DOHH2 (cell line): ENCODE measurements at regions not wholly inside any gene's neighbourhood (a gene's known extent, or its start where the extent isn't known, plus 50 kb on each side); places are given as distances from the start of the nearest gene placed in this dataset.

Experiments
- H3F3A ChIP-seq: fragments of 200-600 bp; sonication (generic), shearing (Covaris generic); 2 replicates; pipeline ENCODE4 v1.6.0; 2016; ENCODE audit warnings: antibody characterized with exemption, mild to moderate bottlenecking; ENCODE audit not compliant: control insufficient read depth, insufficient read depth
- H3K27ac ChIP-seq: fragments of 200-600 bp; sonication (generic); 2 replicates; pipeline ENCODE4 v1.5.1; 2014; ENCODE audit warnings: low read depth, mild to moderate bottlenecking, low read length, moderate library complexity
- H3K27me3 ChIP-seq: fragments of 200-600 bp; sonication (generic); 2 replicates; pipeline ENCODE4 v1.6.1; 2014; ENCODE audit warnings: mild to moderate bottlenecking, low read length, mixed read lengths; ENCODE audit not compliant: control insufficient read depth
- H3K36me3 ChIP-seq: fragments of 200-600 bp; sonication (generic); 2 replicates; pipeline ENCODE4 v1.6.1; 2014; ENCODE audit warnings: mild to moderate bottlenecking, low read length, moderate library complexity, mixed read lengths; ENCODE audit not compliant: control insufficient read depth
- H3K4me1 ChIP-seq: fragments of 200-600 bp; sonication (generic); 2 replicates; pipeline ENCODE4 v1.6.1; 2014; ENCODE audit warnings: mild to moderate bottlenecking, low read length, mixed read lengths; ENCODE audit not compliant: control insufficient read depth
- H3K4me2 ChIP-seq: fragments of 200-600 bp; sonication (generic); 2 replicates; pipeline ENCODE4 v1.6.0; 2014; ENCODE audit warnings: mild to moderate bottlenecking, low read length, moderate library complexity
- H3K4me3 ChIP-seq: fragments of 200-600 bp; sonication (generic); 2 replicates; pipeline ENCODE4 v1.5.1; 2014; ENCODE audit warnings: mild to moderate bottlenecking, low read length, mixed read lengths
- H3K79me2 ChIP-seq: fragments of 200-600 bp; sonication (generic); 2 replicates; pipeline ENCODE4 v1.6.1; 2014; ENCODE audit warnings: mild to moderate bottlenecking, low read length, mixed read lengths; ENCODE audit not compliant: control insufficient read depth
- H3K9me2 ChIP-seq: fragments of 200-600 bp; sonication (generic); replicated peaks from 2 replicates; pipeline ENCODE4 v1.6.1; 2014; ENCODE audit warnings: mild to moderate bottlenecking, low read length, mixed read lengths; ENCODE audit not compliant: control insufficient read depth
- H3K9me3 ChIP-seq: fragments of 200-600 bp; sonication (generic); 2 replicates; pipeline ENCODE4 v1.6.1; 2014; ENCODE audit warnings: antibody characterized with exemption, low read length, mixed read lengths; ENCODE audit not compliant: control insufficient read depth, insufficient read depth
- H4K20me1 ChIP-seq: fragments of 200-600 bp; sonication (generic); 2 replicates; pipeline ENCODE4 v1.6.0; 2014; ENCODE audit warnings: low read depth, mild to moderate bottlenecking, antibody characterized with exemption, low read length, moderate library complexity; ENCODE audit not compliant: control insufficient read depth, insufficient read depth
- EZH2phosphoT487 ChIP-seq: fragments of 200-600 bp; sonication (generic); IDR thresholded peaks from 2 replicates; pipeline ENCODE4 v1.6.1; 2017; ENCODE audit warnings: borderline replicate concordance, mild to moderate bottlenecking, antibody characterized with exemption, low read length, moderate library complexity, mixed read lengths
- TF ChIP-seq, protein P1 (sequence below): fragments of 200-600 bp; sonication (generic); IDR thresholded peaks from one replicate; pipeline ENCODE4 v1.5.1; 2014; ENCODE audit warnings: antibody characterized with exemption, mild to moderate bottlenecking, low read depth, low read length; ENCODE audit not compliant: poor library complexity, severe bottlenecking

DNA sequence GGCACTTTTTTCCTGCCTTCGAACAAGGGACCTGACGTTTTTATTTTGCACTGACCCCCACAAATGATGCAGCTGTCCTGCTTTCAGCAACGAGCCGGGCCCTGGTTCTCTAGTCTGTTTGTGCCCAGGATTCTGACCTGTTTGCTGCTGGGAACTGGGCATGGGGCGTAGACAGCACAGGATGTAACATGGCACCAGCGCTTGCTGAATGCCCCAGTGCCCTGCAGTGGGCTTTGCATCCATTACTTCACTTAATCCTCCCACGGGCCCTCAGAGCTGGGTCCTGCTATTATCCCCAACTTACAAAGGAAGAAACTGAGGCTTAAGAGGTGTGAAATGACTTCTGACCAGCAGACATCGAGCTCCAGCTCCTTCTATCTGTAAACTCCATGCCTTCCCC lies 80.4 kb upstream of the PMEPA1 start:
- Histone ChIP-seq H3K27me3 (peaks cover 3% of the 10 kb centered on the region; the same call in 1 of the 2 replicates), H4K20me1 (no peaks in the 10 kb centered on the region), H3K4me1 (no peaks in the 10 kb centered on the region), H3F3A (no peaks in the 10 kb centered on the region), H3K36me3 (no peaks in the 10 kb centered on the region), H3K4me2 (no peak overlapping the region), H3K27ac (no peak overlapping the region), H3K4me3 (no peak overlapping the region), H3K9me2 (no peaks in the 10 kb centered on the region), H3K79me2 (no peaks in the 10 kb centered on the region), H3K9me3 (no peaks in the 10 kb centered on the region)
- TF ChIP-seq, protein P1, sequence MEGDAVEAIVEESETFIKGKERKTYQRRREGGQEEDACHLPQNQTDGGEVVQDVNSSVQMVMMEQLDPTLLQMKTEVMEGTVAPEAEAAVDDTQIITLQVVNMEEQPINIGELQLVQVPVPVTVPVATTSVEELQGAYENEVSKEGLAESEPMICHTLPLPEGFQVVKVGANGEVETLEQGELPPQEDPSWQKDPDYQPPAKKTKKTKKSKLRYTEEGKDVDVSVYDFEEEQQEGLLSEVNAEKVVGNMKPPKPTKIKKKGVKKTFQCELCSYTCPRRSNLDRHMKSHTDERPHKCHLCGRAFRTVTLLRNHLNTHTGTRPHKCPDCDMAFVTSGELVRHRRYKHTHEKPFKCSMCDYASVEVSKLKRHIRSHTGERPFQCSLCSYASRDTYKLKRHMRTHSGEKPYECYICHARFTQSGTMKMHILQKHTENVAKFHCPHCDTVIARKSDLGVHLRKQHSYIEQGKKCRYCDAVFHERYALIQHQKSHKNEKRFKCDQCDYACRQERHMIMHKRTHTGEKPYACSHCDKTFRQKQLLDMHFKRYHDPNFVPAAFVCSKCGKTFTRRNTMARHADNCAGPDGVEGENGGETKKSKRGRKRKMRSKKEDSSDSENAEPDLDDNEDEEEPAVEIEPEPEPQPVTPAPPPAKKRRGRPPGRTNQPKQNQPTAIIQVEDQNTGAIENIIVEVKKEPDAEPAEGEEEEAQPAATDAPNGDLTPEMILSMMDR = no peak
- TF ChIP-seq EZH2phosphoT487 = no peak

DNA sequence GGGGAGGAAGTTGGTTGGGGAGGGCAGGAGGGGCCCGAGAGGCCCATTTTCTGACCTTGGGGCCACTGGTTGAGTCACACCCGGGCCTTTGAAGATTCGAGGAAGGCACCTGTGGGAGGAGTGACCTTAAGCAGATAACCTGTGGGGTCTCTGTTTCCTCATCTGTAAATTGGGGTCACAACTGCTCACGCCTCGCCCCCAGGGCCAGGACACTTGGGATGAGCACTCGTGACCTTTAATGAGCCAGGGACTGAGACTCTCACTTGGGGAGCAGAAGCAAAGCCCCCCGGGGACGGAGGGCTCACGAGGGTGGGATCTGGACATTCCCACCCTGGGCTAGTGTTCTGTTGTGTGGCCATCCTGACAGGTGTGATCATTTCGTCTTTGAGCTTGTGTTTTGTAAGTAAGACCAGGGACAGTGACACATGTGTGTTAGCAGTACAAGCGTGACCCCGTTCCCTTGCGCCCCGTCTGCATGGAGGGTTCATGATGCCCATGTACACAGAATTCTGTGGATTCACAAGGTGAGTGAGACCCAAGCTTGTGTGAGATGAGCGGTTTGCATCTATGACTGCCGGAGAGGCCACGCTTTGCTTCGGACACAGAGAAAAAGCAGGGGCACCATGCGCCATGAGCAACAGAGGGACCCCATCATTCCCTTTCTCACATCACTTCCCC lies 79.3 kb upstream of the PMEPA1 start:
- Histone ChIP-seq H3F3A (no peaks in the 10 kb centered on the region), H3K27me3 (peaks cover 3% of the 10 kb centered on the region; the same call in 1 of the 2 replicates), H3K9me3 (no peaks in the 10 kb centered on the region), H3K27ac (no peak overlapping the region), H3K36me3 (no peaks in the 10 kb centered on the region), H3K4me1 (no peaks in the 10 kb centered on the region), H3K4me3 (no peak overlapping the region), H4K20me1 (no peaks in the 10 kb centered on the region), H3K79me2 (no peaks in the 10 kb centered on the region), H3K9me2 (no peaks in the 10 kb centered on the region), H3K4me2 (no peak overlapping the region)
- TF ChIP-seq EZH2phosphoT487 = no peak
- TF ChIP-seq, protein P1 = no peak

DNA sequence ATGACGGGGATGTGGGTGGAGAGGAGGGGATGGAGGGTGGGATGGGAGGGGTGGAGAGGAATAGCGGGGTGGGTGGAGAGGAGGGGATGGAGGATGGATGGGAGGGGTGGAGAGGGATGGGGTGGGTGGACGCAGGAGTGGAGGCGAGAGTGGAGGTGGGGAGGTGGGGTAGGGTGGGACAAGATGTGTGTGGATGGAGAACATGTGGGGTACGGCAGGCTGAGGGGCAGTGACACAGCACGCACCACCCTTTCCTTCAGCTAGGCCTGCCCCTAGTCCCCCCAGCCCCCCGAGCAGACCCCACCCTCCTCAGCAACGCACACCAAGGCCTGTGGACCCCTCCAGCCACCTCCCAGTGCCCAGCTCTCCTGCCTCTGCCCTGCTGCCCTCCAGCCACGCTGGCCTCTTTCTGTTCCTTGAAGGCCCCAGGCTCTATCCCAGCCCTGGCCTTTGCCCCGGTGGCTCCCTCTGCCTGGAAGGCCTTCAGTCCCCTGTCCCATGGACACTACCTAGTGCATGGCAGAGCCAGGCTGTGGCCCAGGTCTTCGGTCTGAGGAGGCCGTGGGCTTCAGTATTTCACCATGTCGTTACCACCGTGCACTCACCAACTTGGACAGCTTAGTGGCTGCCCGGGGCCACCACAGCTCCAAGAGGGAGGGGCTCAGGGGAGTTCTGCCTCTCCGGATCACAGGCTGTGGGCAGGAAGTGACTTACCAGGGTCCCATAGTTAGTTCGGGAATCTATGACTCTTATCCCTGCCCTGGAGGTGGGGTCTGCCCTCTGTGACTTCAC lies 78.4 kb upstream of the PMEPA1 start:
- H4K20me1 ChIP-seq = no peaks in the 10 kb centered on the region
- H3K4me2 ChIP-seq = no peak overlapping the region
- peaks cover 8% of the 10 kb centered on the region for H3K27me3 ChIP-seq

More for the DNA sequence above, 78.4 kb upstream of the PMEPA1 start:
- H3K4me1 ChIP-seq = no peaks in the 10 kb centered on the region
- H3F3A ChIP-seq = no peaks in the 10 kb centered on the region
- H3K27ac ChIP-seq = no peak overlapping the region
- H3K9me3 ChIP-seq = no peaks in the 10 kb centered on the region
- H3K79me2 ChIP-seq = no peaks in the 10 kb centered on the region
- TF ChIP-seq, protein P1 = no peak
- TF ChIP-seq EZH2phosphoT487 = no peak
- no peaks in the 10 kb centered on the region for H3K36me3 ChIP-seq
- H3K9me2 ChIP-seq = no peaks in the 10 kb centered on the region
- no peak overlapping the region for H3K4me3 ChIP-seq
